ENCODE measurements at regions not wholly inside any gene's neighbourhood (a gene's known extent, or its start where the extent isn't known, plus 50 kb on each side); places are given as distances from the start of the nearest gene placed in this dataset.
"Not testable (repeated sequence)": the region's sequence is repeated elsewhere in the genome, so short reads cannot be mapped to it uniquely, and the experiment has no call there.

DNA sequence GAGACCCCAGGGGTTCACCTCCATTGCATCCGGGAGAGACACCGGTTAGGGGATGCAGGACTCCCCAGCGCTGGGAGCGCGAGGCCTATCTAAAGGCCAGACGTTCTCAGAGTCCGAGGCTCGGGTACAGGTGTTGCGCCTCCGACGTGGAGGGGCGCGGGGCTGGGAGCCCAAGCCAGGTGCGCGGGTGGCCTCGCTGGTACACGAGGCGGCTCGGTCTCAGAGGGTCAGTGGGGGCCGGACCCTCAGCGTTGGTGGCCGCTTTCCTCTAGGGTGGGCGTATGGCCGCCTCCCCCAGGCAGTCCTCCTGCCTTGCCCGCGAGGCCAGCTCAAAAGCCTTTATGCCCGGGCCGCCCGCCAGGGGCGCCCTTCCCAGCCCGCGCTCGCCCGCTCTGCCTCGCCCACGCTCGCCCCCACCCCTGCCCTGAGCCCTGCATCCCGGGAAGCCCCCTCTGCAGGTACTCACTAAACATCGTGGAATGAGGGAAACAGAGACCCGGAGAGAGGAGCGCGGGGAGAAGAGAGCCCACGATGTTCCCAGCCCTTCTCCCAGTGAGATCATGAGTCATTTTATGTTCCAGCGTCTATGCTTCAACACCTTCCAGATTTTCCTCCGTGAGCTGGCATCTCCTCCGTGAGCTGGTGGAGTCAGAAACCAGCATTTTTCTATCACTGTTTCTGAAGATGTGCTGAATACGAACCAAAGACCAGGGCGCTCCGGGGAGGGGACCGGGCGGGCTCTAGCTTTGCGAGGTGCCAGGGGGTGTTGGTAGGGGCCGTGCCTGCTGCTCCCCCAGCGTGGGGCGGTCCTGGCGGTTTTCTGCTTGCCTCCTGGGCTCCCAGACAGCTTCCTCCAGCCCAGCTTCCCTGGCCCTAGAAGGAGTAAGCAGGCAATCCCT lies 73.8 kb downstream of the DIO3 start:
- no peak for DNase-seq

DNA sequence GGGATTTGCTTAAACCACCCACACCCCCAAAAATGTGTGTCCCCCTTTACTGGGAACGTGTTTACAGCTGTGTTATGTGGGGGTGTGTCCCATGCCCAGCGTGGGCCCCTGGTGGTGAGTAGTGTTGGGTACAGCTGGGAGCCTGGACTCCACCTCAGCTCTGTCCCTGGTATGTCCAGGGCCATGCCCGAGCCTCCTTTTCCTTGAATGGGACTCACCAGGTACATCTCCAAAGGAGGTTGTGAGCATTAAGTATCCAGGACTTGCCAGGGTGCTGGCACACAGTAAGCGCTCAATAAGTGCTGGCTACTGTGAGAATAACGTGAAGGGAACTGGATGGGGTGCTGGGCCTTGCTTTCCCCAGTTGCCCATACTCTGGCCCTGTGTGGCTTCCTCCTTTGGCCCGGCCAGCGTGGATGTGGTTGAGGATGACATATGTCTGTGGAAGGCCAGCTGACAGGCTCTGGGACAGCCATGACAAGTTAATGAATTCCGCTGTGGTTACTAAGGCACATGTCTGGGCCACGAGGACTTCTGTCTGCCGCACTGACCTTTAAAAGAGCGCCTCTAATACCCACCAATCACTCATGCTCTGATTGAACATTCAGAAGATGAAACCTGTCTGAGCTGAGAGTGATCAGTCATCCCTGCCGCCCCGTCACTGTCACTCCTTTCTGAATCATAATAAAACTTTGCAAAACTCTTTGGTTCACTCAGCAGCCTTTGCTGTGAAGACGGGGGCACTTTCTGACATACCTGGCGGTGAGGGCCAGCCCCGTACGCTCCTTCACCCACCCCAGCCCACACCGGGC lies 74.7 kb downstream of the DIO3 start:
- no peak for DNase-seq

DNA sequence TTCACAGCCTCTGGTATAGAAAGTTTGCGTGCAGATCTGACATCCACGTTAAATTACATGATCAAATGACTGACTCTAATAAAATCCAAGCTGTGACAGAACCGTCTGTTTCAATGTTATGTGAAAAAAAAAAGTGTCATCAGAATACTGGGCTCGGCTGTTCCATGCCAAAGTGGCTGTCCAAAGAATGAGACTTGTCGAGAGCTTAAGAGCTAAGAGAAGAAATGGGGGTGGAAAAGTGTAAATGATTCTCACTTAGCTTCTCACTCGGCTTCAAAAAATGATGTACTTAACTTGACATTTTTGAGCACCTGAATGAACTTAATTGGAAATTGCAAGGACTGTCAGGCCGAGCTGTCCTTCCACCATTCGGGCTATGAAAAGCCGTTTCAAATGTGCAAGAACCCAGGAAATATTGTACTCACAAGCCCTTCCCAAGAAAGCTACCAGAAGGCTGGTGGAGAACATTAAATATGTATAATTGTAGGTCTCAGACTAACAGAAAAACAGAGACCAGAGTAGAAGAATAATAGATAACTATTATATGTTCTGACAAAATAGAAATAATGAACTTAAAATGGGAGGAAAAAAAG lies 78.0 kb downstream of the DIO3 start:
- DNase-seq: no peak

DNA sequence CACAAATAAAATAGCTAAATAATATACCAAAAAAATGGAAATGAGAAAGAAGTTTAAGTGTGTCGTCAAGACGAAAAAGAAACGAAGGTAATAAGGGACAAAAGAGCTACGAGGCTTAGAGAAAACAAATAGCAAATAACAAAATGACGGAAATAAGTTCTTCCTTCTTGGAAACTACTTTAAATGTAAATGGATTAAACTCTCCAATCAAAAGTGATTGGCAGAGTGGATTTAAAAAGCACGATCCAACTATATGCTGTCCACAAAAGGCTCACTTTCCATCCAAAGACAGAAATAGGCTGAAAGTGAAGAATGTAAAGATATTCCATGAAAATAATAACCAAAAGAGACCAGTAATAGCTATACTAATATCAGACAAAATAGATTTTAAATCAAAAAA lies 82.4 kb downstream of the DIO3 start:
- DNase-seq: no peak

DNA sequence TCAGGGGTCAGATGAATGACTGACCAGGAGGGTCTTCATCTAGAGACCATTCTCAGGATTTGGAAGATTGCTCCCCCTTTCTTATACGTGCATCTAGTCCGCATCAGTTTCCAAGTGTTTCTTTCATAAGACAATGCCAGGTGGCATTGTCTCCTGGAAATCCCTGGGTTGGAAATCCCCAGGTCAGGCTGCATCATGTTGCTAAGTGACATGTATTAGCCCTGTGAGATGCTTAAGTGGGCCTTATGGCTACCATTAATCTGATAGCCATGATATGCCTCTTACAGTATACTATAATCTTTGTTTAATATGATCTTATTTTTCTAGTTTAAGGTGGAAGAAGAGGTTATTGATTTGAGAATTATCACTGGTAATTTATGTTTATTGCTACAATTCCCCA lies 92.8 kb downstream of the DIO3 start:
- no peak for DNase-seq

DNA sequence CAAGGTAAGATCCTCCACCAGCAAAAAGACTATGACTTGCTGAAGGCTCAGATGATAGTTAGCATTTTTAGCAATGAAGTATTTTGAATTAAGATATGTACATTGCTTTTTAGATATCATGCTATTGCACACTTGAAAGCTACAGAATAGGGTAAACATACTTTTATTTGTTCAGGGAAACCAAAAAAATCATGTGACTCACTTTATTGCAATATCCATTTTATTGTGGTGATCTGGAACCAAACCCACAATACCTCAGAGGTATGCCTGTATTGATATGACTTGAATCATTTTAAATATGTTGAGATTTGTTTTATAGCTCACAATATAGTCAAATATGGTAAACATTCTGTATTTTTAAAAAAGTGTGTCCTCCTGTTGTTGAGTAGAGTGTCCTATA lies 96.1 kb downstream of the DIO3 start:
- no peak for DNase-seq

DNA sequence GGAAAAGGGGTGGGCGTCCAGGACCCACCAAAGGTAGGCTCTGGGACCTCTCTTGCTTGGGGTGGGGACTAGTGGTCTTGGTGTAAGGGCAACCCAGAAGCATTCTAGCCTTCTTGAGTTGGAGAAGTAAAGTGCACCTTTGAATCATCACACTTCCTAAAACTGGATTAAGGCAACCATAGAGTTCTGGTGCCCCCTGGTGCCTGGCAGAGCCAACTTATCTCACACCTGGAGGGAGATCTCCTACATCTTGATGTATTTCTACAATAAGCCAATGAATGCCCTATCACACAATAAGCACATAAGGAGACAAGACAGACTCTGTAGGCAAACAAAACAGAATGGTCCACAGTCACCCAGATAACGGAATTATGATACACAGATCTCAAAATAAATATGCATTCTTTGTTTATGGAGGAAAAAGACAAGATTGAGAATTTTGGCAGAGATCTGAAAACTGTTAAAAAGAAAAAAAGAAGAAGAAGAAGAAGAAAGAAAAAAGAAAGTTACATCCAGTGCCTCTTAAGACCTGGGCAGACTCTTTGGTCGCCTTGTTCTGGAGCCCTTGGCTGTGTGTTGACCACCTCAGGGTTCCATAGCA lies 95.9 kb upstream of the PPP2R5C start:
- DNase-seq: peak; percentile 5

DNA sequence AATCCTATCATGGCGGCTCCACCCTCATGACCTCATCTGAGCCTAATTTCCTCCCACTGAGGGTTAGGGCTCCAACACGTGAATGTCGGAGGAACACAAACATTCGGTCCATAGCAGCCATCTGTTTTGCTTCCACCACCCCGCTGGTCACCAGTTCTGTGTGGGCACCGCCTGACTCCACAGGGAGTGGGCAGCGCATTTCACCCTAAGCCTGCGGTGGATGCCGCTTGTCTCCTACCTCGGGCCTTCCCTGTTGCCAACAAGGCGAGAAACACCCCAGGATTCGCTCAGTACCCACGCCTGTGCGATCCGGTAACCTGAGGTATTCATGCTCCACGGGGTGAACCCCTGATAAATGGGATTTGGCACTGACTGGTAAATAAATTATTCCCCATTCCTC lies 95.2 kb upstream of the PPP2R5C start:
- DNase-seq: no peak

DNA sequence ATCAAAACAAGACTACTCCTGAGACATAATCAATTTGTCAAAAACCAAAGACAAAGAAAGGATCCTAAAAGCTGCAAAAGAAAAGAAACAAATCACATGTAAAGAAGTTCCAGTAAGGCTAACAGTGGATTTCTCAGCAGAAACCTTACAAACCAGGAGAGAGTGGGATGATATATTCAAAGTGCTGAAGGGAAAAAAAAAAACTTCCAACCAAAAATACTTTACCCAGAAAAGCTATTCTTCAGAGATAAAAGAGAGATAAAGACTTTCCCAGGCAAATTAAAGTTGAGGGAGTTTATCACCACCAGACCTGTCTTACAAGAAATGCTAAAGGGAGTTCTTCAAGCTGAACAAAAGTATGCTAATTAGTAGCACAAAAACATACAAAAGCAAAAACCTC lies 91.9 kb upstream of the PPP2R5C start:
- DNase-seq: no peak

DNA sequence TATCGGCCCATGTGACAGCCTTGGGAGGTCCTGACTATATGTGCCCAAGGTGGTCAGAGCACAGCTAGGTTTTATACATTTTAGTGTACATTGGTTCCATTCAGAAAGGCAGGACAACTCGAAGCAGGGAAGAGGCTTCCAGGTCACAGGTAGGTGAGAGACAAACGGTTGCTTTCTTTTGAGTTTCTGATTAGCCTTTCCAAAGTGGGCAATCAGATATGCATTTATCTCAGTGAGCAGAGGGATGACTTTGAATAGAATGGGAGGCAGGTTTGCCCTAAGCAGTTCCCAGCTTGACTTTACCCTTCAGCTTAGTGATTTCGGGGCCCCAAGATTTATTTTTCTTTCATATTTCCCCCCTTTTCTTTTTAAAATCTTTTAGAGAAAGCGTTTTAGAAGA lies 87.6 kb upstream of the PPP2R5C start:
- no peak for DNase-seq

DNA sequence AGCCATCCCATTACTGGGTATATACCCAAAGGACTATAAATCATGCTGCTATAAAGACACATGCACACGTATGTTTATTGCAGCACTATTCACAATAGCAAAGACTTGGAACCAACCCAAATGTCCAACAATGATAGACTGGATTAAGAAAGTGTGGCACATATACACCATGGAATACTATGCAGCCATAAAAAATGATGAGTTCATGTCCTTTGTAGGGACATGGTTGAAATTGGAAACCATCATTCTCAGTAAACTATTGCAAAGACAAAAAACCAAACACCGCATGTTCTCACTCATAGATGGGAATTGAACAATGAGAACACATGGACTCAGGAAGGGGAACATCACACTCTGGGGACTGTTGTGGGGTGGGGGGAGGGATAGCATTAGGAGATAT lies 85.7 kb upstream of the PPP2R5C start:
- not testable (repeated sequence) for DNase-seq

DNA sequence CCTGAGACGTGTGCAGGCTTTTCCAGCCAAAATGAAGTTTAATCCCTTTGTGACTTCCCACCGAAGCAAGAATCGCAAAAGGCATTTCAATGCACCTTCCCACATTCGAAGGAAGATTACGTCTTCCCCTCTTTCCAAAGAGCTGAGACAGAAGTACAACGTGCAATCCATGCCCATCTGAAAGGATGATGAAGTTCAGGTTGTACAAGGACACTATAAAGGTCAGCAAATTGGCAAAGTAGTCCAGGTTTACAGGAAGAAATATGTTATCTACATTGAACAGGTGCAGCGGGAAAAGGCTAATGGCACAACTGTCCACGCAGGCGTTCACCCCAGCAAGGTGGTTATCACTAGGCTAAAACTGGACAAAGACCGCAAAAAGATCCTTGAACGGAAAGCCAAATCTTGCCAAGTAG lies 83.6 kb upstream of the PPP2R5C start:
- DNase-seq: not testable (repeated sequence)

DNA sequence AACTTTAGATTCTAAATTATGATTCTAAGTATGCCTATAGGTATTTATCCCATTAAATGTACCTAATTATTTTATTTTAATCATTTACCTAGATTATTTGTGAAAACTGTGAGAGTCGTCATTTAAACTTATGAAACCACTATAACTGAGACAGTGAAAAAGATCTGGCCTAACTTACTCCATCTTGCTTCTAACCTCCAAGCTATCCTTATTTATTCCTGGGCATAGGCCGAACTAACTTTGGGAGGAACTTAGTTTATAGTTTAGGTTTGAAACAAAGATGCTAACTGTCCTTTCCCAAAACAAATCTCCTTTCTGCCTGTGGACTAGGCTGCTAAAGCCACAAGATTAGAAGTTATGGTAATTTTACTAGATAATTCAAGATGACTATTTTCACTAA lies 79.7 kb upstream of the PPP2R5C start:
- no peak for DNase-seq

DNA sequence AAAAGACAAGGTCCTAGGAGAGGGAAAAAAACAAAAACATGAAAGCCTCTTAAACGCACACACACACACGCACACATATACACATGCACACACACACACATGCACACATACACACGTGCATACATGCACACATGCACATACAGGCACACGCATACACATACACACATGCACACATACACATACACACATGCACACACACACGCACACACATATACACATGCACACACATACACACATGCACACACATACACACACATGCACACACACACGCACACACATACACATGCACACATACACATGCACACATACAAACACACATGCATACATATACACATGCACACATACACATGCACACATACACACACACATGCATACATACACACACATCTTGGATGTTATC lies 78.1 kb upstream of the PPP2R5C start:
- DNase-seq: no peak

DNA sequence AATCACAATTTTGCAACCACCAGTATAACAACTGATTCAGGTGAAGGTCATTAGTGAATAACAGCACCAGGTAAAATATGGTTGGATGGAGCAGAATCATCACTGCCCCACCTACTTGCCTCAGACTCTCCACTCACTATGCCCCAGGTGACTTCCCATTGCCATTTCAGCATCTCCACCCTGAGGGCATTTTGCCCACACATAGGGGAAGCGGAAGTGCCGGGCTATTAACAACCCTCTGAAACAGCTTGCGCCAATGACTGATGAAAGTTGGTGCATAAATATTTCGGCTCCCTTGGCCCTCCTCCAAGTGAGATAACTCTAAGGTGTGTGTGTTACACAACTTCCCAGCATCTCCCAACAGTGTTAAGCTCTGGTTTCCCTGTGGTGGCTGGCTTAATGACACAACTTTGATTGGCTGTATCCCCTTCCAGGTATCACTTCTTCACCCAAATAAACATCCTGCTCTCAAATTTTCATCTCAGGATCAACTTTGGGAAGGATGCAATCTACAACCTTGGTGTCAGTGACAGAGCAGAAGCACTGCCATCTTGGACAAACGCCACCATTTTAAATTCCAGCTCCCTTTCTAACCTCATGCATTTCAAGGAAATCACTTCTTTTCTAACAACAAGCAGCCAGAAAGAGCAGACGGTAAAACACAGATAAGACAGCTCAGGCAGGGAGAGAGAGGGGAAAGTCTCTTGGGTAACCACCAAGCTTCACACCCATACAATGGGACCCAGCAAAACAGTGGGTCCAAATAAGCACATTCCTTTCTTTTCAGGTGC lies 73.6 kb upstream of the PPP2R5C start:
- DNase-seq: no peak

DNA sequence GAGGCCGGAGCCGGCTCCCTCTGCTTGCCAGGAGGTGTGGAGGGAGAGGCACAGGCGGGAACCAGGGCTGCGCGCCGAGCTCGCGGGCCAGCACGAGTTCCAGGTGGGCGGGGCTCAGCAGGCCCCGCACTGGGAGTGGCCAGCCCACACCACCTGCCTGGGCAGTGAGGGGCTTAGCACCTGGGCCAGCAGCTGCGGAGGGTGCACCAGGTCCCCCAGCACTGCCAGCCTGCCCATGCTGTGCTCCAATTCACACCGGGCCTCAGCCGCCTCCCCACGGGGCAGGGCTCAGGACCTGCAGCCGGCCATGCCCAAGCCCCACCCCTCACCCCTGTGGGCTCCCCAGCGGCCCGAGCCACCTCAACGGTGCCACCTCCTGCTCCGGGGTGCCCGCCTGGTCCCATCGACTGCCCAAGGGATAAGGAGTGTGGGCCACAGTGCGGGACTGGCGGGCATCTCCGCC lies 72.4 kb upstream of the PPP2R5C start:
- DNase-seq: no peak

DNA sequence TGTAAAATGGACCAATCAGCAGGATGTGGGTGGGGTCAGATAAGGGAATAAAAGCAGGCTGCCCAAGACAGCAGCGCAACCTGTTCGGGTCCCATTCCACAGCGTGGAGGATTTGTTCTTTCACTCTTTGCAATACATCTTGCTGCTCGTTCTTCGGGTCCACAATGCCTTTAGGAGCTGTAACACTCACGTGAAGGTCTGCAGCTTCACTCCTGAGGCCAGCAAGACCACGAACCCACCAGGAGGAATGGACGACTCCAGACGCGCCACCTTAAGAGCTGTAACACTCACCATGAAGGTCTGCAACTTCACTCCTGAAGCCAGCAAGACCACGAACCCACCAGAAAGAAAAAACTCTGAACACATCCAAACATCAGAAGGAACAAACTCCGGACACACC lies 71.5 kb upstream of the PPP2R5C start:
- not testable (repeated sequence) for DNase-seq

DNA sequence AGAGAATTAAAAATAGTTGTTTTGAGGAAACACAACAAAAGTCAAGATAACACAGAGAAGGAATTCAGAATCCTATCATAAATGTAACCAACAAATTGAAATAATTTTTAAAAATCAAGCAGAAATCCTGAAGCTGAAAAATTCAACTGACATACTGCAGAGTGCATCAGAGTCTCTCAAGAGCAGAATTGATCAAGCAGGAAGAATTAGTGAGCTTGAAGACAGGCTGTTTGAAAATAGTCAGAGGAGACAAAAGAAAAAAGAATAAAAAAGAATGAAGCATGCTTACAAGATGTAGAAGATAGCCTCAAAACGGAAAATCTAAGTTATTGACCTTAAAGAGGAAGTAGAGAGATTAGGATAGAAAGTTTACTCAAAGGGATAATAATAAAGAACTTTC lies 65.8 kb upstream of the PPP2R5C start:
- no peak for DNase-seq

DNA sequence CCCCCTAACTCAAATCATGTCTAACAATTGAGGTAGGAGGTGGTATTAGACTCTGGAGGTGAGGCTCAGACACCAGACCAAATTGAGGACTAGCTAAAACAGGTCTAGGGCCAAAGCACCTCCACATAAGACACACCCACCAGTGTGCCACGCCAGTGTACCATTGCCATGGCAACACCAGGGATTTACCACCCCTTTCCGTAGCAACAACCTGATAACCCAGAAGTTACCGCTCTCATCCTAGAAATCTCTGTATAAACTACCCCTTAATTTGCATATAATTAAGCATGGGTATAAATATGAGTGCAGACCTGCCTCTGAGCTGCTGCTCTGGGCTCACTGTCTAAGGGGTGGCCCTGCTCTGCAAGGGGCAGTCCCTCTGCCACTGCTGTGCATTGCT lies 57.4 kb upstream of the PPP2R5C start:
- DNase-seq: no peak

DNA sequence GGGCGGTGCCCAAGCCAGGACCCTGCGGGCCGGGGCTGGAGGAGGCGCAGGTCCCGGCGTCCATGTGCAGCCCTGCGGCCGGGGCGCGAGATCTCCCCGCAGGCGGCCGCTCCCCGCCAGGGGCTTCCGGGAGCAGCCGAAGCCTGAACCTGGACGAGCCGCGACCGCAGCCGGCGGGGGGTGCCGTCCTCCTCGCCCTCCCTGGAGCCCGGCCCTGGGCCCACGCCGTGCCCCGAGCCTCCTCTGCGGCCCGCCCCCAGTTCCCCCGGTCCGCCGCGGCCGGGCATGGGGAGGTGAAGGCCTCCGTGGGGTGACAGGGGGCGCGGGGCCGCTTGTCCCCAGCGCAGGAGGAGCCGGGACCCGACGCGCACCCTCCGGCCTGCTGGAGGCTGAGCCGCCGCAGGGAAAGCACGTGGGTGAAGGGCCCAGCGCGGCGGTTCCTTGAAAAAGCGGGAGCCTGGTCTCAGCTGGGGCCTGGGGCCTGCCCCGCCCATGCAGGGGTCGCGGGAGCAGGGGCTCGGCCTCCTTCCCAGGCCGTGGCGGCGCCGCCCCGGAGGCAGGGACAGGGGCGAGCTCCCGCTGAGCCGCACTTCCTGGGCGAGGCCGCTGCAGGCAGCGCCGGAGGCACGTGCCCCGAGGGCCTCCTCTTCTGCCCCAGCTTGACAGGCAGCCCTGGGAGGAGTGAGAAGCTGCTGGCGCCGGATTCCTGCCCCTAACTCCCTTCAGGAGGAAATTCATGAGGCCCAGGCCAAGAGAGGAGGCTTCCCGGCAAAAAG lies 55.6 kb upstream of the PPP2R5C start:
- peak; percentile 57 for DNase-seq

DNA sequence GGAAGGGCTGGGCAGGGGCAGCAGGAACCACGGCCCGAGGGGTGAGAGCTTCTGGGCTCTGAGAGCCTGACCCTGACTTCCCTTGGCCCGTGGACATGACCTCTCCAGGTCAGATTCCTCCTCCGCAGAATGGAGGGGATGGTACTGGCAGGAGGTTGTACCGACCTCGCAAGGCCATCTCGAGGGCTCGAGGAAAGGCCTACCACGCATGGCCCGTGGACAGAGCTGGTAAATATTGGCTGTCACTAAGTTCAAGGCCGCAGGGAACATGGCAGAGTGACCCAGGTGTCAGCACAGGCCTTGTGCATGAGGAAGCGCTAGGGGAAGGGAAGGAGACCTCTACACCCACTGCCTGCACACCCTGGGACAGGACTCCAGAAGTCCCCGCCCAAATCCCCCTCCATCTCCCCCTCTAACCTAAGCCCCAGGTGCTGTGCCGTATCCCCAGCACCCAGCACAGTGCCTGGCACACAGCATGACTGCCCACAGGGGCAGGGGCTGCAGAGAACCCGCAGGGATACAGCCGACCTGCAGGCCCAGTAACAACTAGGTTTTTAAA lies 54.9 kb upstream of the PPP2R5C start:
- DNase-seq: no peak

Measured in activated gamma-delta T cell treated with Interleukin-2 at 50 U/mL for 16 hours (primary cell).